Head of caudate nucleus (tissue), 42 donors: ENCODE measurements at regions not wholly inside any gene's neighbourhood (a gene's known extent, or its start where the extent isn't known, plus 50 kb on each side); places are given as distances from the start of the nearest gene placed in this dataset.

Experiments
- DNase-seq, 42 donors: peaks; one replicate each; pipeline versions ENCODE4 v3.0.0 to v3.0.0-alpha.2; 2020 to 2021; ENCODE audit warnings: mixed read lengths in 7 of 42
- intact Hi-C: fragments of 100-400 bp; cut with DNase I; formaldehyde crosslinking; loops from one replicate; pipeline ENCODE4 v1.15.0; 2022

DNA sequence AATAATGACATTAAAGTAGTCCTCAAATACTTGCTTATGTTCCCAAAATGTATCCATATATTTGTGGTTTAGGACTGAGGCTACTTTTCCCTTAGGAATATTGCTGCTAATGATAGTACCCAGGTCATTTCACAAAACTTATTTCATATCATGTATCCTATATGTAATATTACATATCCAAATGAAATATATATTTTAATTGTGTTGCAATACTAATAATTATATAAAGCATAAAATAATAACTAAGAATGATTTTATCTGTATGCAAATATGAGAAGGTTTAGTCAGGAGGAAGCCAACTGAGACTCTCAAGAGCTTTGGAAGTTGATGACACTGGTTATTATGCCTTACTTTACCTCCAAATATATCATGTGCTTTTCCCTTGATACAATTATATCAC lies 231.5 kb upstream of the KLF14 start:
- intact Hi-C loops: no loop called here
- no peak for DNase-seq

GRCh38 chr7:130966246-130967009 lies 232.4 kb upstream of the KLF14 start:
- intact Hi-C loops: no loop called here
- no peak for DNase-seq

DNA sequence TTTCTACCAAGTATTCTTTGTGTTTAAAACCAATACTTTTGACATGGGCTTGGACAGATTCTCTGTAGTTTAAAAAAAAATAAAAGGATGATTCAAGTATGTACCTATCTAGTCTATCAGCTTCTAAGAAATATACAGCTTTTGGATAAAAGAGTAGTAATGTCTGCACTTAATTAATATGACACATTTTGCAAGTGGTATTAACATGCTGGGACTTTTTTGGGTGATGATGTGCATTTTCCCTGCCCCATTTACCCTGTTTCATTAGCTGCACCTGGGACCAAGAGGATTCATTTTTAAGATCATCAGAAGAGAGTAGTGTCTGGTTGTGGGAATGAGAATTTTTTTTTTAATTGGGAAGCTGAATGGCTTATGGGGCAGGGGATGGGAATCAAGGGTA lies 236.2 kb upstream of the KLF14 start:
- DNase-seq: no peak
- intact Hi-C loops: no loop called here

DNA sequence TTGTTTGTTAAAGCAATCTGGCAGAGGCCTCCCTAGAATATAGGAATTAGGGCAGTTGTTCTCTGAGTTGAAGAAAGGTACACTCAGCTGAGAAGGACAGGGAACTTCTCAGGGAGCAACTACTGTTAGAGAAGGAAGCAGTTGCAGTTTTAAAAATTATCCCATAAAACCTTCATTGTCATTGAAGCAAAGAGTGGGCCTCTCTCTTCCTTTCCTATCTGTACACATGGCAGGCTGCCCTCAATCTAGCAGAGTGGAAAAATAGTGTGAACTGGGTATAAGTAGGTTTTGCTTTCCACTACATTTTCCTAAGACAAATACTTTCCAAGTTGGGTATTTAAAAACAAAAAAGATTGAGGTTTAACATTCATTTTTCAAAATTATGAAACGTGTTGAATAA lies 236.7 kb upstream of the KLF14 start:
- intact Hi-C loops: no loop called here
- no peak for DNase-seq

- DNase-seq: no peak
- intact Hi-C loops: no loop called here
These were observed 237.3 kb upstream of the KLF14 start for GRCh38 chr7:130971297-130971696.

DNA sequence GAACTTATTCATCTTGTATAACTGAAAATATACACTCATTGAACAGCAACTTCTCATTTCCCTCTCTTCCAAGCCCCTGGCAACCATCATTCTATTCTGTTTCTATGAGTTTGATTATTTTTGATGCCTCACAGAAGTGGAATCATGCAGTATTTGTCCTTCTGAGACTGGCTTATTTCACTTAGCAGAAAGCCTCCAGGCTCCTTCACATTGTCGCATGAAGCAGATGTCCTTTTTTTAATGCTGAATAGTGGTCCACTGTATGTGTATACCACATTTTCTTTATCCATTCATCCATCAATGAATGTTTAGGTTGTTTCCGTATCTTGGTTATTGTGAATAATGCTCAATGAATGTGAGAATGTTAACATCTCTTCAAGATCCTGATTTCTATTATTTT lies 238.2 kb upstream of the KLF14 start:
- intact Hi-C loops: no loop called here

DNA sequence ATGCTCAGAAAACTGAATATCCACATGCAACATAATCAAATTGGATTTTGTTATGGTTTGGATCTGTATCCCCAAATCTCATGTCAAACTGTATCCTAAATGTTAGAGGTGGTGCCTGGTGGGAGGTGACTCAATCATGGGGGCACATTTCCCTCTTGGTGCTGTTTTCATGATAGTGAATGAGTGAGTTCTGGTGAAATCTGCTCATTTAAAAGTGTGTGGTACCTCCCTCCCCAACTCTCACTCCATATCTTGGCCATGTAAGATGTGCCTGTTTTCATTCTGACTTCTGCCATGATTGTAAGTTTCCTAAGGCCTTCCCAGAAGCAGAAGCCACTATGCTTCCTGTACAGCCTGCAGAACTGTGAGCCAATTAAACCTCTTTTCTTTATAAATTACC lies 239.6 kb upstream of the KLF14 start:
- intact Hi-C loops: no loop called here
- DNase-seq: no peak

More for the DNA sequence above, 238.2 kb upstream of the KLF14 start:
- DNase-seq: no peak

DNA sequence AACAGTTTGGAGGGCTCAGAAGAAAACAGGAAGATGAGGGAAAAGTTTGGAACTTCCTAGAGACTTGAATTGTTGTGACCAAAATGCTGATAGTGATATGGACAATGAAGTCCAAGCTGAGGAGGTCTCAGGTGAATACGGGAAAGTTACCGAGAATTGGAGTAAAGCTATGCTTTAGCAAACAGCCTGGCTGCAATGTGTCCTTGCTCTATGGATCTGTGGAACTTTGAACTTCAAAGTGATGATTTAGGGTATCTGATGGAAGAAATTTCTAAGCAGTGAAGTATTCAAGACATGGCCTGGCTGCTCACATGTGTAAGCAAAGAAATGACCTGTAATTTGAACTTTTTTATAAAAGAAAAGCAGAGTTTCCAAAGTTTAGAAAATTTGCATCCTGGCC lies 240.2 kb upstream of the KLF14 start:
- DNase-seq: no peak
- intact Hi-C loops: no loop called here

DNA sequence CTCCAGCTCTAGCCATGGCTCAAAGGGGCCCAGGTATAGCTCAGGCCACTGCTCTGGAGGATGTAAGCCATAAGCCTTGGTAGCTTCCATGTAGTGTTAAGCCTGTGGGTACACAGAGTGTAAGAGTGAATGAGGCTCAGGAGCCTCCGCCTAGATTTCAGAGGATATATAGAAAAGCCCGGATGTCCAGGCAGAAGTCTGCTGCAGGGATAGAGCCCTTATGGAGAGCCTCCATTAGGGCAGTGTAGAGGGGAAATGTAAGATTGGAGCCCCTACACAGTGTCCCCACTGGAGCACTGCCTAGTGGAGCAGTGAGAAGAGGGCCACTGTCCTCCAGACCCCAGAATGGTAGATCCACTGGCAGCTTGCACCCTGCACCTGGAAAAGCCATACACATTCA lies 240.8 kb upstream of the KLF14 start:
- no peak for DNase-seq
- intact Hi-C loops: no loop called here

GRCh38 chr7:130975731-130976130 lies 241.7 kb upstream of the KLF14 start:
- intact Hi-C loops: no loop called here
- no peak for DNase-seq

DNA sequence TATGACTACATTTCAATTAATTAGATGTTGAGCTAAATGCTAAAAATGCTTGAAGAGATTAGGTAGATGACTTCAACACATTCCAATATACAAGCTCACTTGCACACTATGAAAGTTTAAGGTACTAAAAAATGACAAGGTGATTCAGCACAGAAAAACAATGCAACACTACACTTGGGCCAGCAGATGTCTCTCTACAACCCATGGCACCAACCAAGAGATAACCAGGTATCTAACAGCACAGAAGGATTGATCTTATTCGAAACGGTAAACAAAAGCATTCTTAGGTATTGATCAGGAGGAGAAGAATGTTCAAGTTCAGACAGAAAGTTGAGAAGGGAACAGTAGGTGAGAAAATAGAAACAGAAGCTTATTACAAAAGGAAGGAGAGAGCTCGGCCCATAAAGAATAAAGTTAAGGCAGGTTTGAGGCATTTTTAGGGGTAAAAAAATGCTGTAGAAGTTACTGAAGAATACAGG lies 248.2 kb upstream of the KLF14 start:
- intact Hi-C loops: no loop called here

GRCh38 chr7:130982651-130983050 lies 248.6 kb upstream of the KLF14 start:
- DNase-seq: no peak
- intact Hi-C loops: no loop called here

More for the DNA sequence above, 248.2 kb upstream of the KLF14 start:
- no peak for DNase-seq

DNA sequence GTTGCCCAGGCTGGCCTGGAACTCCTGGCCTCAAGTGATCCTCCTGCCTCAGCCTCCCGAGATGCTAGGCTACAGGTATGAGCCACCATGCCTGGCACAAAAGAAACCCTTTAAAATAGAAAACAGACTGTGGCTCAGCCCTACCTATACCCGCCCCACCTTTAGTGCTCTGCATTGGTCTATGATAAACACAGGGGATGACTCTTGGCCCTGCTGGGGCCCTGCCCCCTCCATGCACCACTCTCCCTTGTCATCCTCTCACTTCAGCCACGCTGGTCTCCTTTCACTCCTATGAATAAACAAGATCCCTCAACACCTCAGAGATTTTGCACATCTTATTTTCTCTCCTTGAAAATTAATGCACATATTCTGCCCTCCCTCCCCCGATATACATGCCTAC lies 251.4 kb upstream of the KLF14 start:
- intact Hi-C loops: no loop called here
- no peak for DNase-seq

DNA sequence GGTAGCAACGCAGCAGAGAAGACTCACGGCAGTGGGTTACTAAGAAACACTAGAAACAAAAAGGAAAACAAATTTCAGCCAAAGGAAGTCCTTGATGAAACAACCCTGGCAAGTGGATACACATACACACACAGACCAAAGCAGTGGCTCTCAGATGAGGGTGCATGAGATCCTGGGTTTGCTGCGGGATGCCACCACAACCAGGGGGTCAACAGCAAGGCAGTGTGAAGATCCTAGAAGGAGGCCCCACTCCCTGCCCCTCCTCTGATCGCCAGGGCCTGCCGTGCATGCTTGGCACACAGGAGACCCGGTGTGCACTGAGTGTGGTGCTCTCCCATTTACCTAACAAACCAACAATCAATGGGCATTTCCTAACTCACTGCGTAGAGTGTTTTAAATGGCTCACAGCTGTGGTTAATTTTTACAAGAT lies 252.3 kb upstream of the KLF14 start:
- intact Hi-C loops: no loop called here
- no peak for DNase-seq

DNA sequence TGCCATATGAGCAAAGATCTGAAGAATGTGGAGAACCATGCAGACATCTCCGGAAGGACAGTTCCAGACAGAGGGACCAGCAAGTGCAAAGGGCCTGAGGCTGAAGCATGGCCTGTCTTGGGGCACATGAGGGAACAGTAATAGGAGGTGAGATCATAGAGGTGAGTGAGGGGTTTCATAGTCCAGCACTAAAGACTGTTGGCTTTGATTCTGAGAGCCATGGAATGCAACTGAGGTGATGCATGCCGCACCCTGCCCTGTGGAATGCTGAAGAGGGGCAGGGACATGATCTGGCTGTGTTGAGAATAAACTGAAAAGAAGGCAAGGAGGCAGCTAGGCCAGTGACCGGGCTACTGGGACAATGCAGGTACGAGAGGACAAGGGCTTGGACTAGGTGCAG lies 253.1 kb upstream of the KLF14 start:
- no peak for DNase-seq
- intact Hi-C loops: no loop called here

DNA sequence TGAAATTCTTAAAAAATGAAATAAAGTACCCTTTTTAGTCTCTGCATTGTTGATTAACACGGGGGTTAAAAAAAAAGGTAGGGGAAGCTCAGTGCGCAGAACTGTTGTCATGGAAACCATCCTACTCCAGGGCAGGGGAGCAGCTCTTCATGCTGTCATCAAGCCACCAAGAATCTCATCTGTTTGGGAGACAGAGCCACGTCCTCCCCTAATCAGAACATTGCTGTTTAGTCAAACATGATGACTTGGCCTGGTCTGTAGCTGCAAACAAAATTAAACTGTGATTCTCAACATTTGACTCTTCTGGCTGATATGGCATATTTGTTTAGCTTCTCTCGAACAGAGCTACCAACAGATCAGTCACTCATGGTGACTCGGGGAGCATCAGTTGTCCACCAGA lies 254.4 kb upstream of the KLF14 start:
- peak in 24 of 42 donors; percentile 23 to 83 (median 54) for DNase-seq
- intact Hi-C loops: no loop called here

GRCh38 chr7:130989101-130989795 lies 255.2 kb upstream of the KLF14 start:
- intact Hi-C loops: no loop called here
- no peak for DNase-seq

DNA sequence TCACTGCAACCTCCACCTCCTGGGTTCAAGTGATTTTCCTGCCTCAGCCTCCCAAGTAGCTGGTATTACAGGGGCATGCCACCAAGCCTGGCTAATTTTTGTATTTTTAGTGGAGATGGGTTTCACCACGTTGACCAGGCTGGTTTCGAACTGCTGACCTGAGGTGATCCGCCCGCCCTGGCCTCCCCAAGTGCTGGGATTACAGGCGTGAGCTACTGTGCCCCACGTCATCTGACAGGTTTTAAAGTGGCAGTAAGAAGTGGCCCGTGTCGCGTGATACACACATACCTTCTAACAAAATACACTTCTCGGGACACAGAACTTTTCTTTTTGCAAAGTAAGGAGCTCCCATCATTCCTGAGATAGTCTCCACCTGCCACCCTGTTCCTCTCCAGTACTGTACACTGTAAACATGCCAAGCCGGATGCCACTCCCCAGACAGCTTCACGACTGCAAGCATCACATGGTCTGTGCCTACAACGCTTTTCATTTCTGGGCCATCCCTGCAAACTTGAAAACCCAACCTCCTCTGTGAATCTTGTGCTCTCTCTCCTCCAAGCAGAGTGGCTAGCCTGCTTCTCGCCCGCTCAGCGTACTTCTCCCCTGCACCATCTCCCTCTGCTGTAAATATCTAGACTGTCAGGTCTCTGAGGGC lies 256.3 kb upstream of the KLF14 start:
- intact Hi-C loops: no loop called here

DNA sequence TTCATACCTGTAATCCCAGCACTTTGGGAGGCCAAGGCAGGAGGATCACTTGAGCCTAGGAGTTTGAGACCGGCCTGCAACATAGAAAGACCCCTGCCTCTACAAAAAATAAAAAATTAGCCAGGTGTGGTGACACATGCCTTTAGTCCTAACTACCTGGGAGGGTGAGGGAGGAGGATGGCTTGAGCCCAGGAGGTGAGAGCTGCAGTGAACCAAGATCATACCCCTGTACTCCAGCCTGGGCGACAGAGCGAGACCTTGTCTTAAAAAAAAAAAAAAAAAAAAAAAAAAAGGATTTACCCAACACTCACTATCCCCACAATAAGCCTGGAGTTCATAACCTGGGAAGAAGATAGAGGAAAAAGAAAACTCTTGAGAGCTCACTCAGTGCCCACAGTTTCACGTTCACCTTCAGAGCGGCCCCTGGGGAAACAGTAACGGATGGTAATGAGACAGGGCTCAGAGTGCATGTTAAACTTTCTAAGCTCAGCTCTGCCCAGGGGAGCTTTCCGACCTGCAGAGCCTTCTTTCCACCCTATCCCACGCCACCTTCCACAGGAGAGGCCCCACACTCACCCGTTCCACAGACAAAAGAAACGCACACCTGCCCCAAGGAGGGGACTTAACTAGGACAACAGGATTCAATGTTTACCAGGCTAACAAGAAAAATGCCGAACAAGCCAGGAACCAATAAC lies 259.8 kb upstream of the KLF14 start:
- no peak for DNase-seq
- intact Hi-C loops: no loop called here

More for the DNA sequence above, 256.3 kb upstream of the KLF14 start:
- peak in 4 of 42 donors; percentile 22 to 63 (median 40) for DNase-seq
